SH-SY5Y (cell line): ENCODE measurements at regions not wholly inside any gene's neighbourhood (a gene's known extent, or its start where the extent isn't known, plus 50 kb on each side); places are given as distances from the start of the nearest gene placed in this dataset.
A peak's percentile ranks its signal among the peaks of the same experiment; 100 is the strongest.

Source experiments
- GATA2 ChIP-seq: IDR thresholded peaks from 2 replicates; pipeline ENCODE4 v1.6.1; 2011; ENCODE audit warnings: mild to moderate bottlenecking, low read depth, low read length
- GATA3 ChIP-seq: IDR thresholded peaks from 2 replicates; pipeline ENCODE4 v1.6.1; 2011; ENCODE audit warnings: low read depth, mild to moderate bottlenecking, low read length, moderate library complexity

- TF ChIP-seq GATA3 = no peak
- no peak for TF ChIP-seq GATA2
Measured at GRCh38 chr7:94088560-94088959, 84.4 kb upstream of the BET1 start.

- TF ChIP-seq GATA3 = no peak
- TF ChIP-seq GATA2 = no peak
Measured at GRCh38 chr7:94089806-94090205, 85.7 kb upstream of the BET1 start.

GRCh38 chr7:94092980-94093379 lies 88.8 kb upstream of the BET1 start:
- TF ChIP-seq GATA2 = no peak
- TF ChIP-seq GATA3 = no peak

GRCh38 chr7:94094298-94094697 lies 90.1 kb upstream of the BET1 start:
- TF ChIP-seq GATA3 = no peak
- no peak for TF ChIP-seq GATA2

GRCh38 chr7:94095316-94096009 lies 91.3 kb upstream of the BET1 start:
- TF ChIP-seq GATA2 (peak; percentile 86), GATA3 (peak; percentile 92)

GRCh38 chr7:94099679-94100078 lies 95.5 kb upstream of the BET1 start:
- TF ChIP-seq GATA2 = no peak
- TF ChIP-seq GATA3 = no peak

- no peak for TF ChIP-seq GATA3
- no peak for TF ChIP-seq GATA2
Measured at GRCh38 chr7:94100723-94101345, 96.7 kb upstream of the BET1 start.

GRCh38 chr7:94104301-94104700 lies 100.1 kb upstream of the BET1 start:
- TF ChIP-seq GATA3 (no peak), GATA2 (no peak)

- TF ChIP-seq GATA3 (no peak), GATA2 (no peak)
Measured at GRCh38 chr7:94109556-94109955, 105.4 kb upstream of the BET1 start.

GRCh38 chr7:94111009-94111408 lies 106.9 kb upstream of the BET1 start:
- no peak for TF ChIP-seq GATA3
- no peak for TF ChIP-seq GATA2

- TF ChIP-seq GATA2 = no peak
- TF ChIP-seq GATA3 = no peak
Measured at GRCh38 chr7:94115316-94115715, 111.2 kb upstream of the BET1 start.

GRCh38 chr7:94123136-94123535 lies 119.0 kb upstream of the BET1 start:
- TF ChIP-seq GATA2 (no peak), GATA3 (no peak)

GRCh38 chr7:94127026-94127425 lies 122.9 kb upstream of the BET1 start:
- TF ChIP-seq GATA2 = no peak
- TF ChIP-seq GATA3 = no peak

GRCh38 chr7:94128072-94128471 lies 123.9 kb upstream of the BET1 start:
- TF ChIP-seq GATA3 = no peak
- TF ChIP-seq GATA2 = no peak

GRCh38 chr7:94129443-94130140 lies 125.4 kb upstream of the BET1 start:
- TF ChIP-seq GATA3 (no peak), GATA2 (no peak)
